Stimulated activated naive CD8-positive, alpha-beta T cell treated with anti-CD3 and anti-CD28 coated beads, Interleukin-15, amount 100 ng/mL, for 72 hours (primary cell): ENCODE measurements at regions not wholly inside any gene's neighbourhood (a gene's known extent, or its start where the extent isn't known, plus 50 kb on each side); places are given as distances from the start of the nearest gene placed in this dataset.
"Not testable (repeated sequence)": the region's sequence is repeated elsewhere in the genome, so short reads cannot be mapped to it uniquely, and the experiment has no call there.

Experiments
- ATAC-seq: fragments of 150-1000 bp; cut with Tn5 transposase; 2 replicates; pipeline ENCODE4 v1.10.0; 2021; ENCODE audit warnings: mild to moderate bottlenecking, moderate library complexity
- DNase-seq, 2 donors: peaks; one replicate each; pipeline ENCODE4 v3.0.0; 2021 to 2022
- H3K27ac Mint-ChIP-seq, 2 donors: one replicate each; pipeline ENCODE4 v1.8.0; 2022; ENCODE audit warnings: mild to moderate bottlenecking in 2 of 2, mixed read lengths in 2 of 2, moderate library complexity in 2 of 2
- H3K27me3 Mint-ChIP-seq: one replicate; pipeline ENCODE4 v1.8.0; 2022; ENCODE audit warnings: mixed read lengths
- H3K4me1 Mint-ChIP-seq: one replicate; pipeline ENCODE4 v1.8.0; 2022; ENCODE audit warnings: mild to moderate bottlenecking, mixed read lengths
- H3K4me3 Mint-ChIP-seq, 2 donors: one replicate each; pipeline ENCODE4 v1.8.0; 2022; ENCODE audit warnings: mild to moderate bottlenecking in 2 of 2, mixed read lengths in 2 of 2, moderate library complexity in 1 of 2
- H3K9me3 Mint-ChIP-seq, 2 donors: one replicate each; pipeline ENCODE4 v1.8.0; 2022; ENCODE audit warnings: mixed read lengths in 2 of 2

- Mint-ChIP-seq H3K9me3 (peaks cover 0 to under 1% of the 10 kb centered on the region in 2 donors), H3K4me1 (no peaks in the 10 kb centered on the region), H3K4me3 (no peak overlapping the region), H3K27me3 (no peaks in the 10 kb centered on the region), H3K27ac (no peak overlapping the region)
- DNase-seq (no peak), ATAC-seq (no peak)
Measured at GRCh38 chr6:82118150-82118562, 129.4 kb downstream of the IBTK start.

GRCh38 chr6:82114748-82115147 is 132.8 kb downstream of the IBTK start:
- H3K4me1 Mint-ChIP-seq, result no peaks in the 10 kb centered on the region
- H3K9me3 Mint-ChIP-seq, result peaks cover 0 to 6% of the 10 kb centered on the region in 2 donors
- ATAC-seq, result no peak
- no peak overlapping the region for H3K27ac Mint-ChIP-seq
- no peak overlapping the region for H3K4me3 Mint-ChIP-seq
- no peaks in the 10 kb centered on the region for H3K27me3 Mint-ChIP-seq
- DNase-seq, result no peak

DNA sequence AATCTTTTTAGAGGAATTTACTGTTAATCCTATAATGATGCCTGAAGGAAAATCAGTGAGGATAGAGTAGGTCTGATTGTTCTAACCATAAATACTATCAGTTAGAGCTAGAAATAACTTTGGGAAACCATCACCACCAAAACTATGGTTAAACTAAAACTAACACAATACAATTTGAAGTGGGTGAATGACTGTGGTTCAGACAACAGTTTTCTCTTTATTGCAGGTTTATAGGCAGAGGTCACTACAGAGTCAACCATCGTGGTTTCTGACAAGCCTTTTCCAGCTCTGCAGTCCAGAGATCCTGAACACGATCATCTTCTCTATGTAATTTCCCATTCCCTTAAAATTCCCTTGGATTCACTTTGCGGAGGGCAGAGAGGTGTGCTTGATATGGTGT is 134.3 kb downstream of the IBTK start:
- Mint-ChIP-seq H3K27ac (no peak overlapping the region), H3K27me3 (no peaks in the 10 kb centered on the region), H3K4me3 (no peak overlapping the region), H3K9me3 (peaks cover 8 to 15% of the 10 kb centered on the region in 2 donors), H3K4me1 (no peaks in the 10 kb centered on the region)
- ATAC-seq, result no peak
- no peak for DNase-seq

DNA sequence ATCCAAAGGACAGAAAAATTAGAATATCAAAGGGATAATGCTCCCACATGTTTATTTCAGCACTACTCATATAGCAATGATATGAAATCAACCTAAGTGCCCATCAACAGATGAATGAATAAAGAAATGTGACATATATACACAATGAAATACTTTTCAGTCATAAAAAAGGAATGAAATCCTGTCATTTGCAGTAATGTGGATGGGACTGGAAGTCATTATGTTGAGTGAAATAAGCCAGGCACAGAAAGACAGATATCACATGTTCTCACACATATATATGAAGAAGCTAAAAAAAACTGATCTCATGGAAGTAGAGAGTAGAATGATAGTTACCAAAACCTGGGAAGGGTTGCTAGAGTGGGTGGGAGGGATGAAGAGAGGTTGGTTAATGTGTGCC is 135.7 kb downstream of the IBTK start:
- H3K27me3 Mint-ChIP-seq, result no peaks in the 10 kb centered on the region
- H3K4me3 Mint-ChIP-seq, result no peak overlapping the region
- H3K4me1 Mint-ChIP-seq, result no peaks in the 10 kb centered on the region
- peaks cover 8 to 15% of the 10 kb centered on the region in 2 donors for H3K9me3 Mint-ChIP-seq
- no peak overlapping the region for H3K27ac Mint-ChIP-seq
- DNase-seq (no peak), ATAC-seq (no peak)

- no peak overlapping the region for H3K27ac Mint-ChIP-seq
- H3K27me3 Mint-ChIP-seq, result no peaks in the 10 kb centered on the region
- peaks cover 8 to 15% of the 10 kb centered on the region in 2 donors for H3K9me3 Mint-ChIP-seq
- no peak for DNase-seq
- ATAC-seq, result no peak
- no peaks in the 10 kb centered on the region for H3K4me1 Mint-ChIP-seq
- H3K4me3 Mint-ChIP-seq, result no peak overlapping the region
Measured at GRCh38 chr6:82111114-82111513, 136.4 kb downstream of the IBTK start.

DNA sequence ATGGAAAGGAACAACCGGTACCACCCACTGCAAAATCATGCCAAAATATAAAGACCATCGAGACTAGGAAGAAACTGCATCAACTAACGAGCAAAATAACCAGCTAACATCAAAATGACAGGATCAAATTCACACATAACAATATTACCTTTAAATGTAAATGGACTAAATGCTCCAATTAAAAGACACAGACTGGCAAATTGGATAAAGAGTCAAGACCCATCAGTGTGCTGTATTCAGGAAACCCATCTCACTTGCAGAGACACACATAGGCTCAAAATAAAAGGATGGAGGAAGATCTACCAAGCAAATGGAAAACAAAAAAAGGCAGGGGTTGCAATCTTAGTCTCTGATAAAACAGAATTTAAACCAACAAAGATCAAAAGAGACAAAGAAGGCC is 144.4 kb downstream of the IBTK start:
- DNase-seq, ATAC-seq, H3K9me3 Mint-ChIP-seq, H3K4me3 Mint-ChIP-seq, H3K27me3 Mint-ChIP-seq, H3K4me1 Mint-ChIP-seq, H3K27ac Mint-ChIP-seq: not testable (repeated sequence)

GRCh38 chr6:82101374-82102114 is 146.0 kb downstream of the IBTK start:
- H3K4me3 Mint-ChIP-seq, H3K27ac Mint-ChIP-seq, H3K4me1 Mint-ChIP-seq, ATAC-seq, DNase-seq, H3K9me3 Mint-ChIP-seq: not testable (repeated sequence)
- H3K27me3 Mint-ChIP-seq, result peaks cover 10% of the 10 kb centered on the region

- H3K27me3 Mint-ChIP-seq, result peaks cover 10% of the 10 kb centered on the region
- H3K9me3 Mint-ChIP-seq, H3K4me1 Mint-ChIP-seq, ATAC-seq, H3K4me3 Mint-ChIP-seq, DNase-seq, H3K27ac Mint-ChIP-seq: not testable (repeated sequence)
Measured at GRCh38 chr6:82100763-82101162, 146.8 kb downstream of the IBTK start.

DNA sequence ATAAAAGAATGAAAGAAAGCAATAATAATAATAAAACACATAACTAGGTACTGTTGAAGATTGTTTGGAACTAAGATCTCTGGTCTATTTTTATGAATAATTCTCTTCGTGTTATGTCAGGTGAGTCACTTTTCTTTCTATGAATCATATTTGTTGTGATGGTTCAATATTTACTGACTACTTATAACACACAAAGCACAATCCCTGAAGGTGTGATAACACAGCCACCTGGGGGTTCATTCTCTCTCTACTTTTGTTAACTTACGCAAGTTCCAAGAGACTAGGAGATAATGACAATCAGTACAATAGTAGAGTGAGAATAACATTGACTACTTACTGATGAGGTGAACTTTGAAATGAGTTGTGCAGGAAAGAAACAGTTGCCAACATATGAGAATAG is 149.9 kb downstream of the IBTK start:
- no peaks in the 10 kb centered on the region for H3K4me1 Mint-ChIP-seq
- no peak overlapping the region for H3K4me3 Mint-ChIP-seq
- H3K27me3 Mint-ChIP-seq, result peaks cover 10% of the 10 kb centered on the region
- ATAC-seq, result no peak
- H3K9me3 Mint-ChIP-seq, result peaks cover 0 to 9% of the 10 kb centered on the region in 2 donors
- DNase-seq, result no peak
- no peak overlapping the region for H3K27ac Mint-ChIP-seq

GRCh38 chr6:82095091-82095490 is 152.5 kb downstream of the IBTK start:
- DNase-seq (no peak), ATAC-seq (no peak)
- Mint-ChIP-seq H3K4me3 (no peak overlapping the region), H3K9me3 (no peaks in the 10 kb centered on the region), H3K27ac (no peak overlapping the region), H3K4me1 (no peaks in the 10 kb centered on the region), H3K27me3 (peaks cover 10% of the 10 kb centered on the region)

DNA sequence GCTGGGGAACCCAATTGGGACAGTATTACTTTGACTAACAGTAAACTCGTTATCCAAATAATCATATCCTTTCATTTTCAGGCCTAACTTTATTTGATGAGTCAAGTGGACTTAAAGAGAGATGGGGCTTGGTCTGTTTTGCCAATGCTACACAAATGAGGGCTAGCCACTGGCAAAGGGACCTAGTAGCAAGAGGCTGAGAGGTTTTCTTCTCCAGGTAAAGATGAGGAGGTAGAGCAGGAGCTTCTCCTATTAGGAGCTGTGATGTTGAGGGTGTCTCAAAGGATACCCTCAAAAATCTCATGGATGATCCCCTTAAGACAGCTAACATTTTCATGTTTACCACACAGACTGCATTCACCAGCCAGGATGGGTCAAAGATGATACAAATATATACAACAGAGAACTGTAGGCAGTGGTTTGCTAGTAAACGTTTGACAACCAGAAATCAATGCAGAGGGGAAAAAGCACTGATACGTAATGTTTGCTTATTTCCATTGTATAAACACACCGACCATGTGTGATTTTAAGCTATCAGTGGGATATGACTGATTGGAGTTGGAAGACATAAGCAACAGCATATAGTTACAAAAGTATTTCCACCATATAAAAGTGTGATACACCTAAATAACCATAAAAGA is 153.3 kb downstream of the IBTK start:
- Mint-ChIP-seq H3K9me3 (no peaks in the 10 kb centered on the region), H3K4me1 (no peaks in the 10 kb centered on the region), H3K27me3 (peaks cover 10% of the 10 kb centered on the region)

DNA sequence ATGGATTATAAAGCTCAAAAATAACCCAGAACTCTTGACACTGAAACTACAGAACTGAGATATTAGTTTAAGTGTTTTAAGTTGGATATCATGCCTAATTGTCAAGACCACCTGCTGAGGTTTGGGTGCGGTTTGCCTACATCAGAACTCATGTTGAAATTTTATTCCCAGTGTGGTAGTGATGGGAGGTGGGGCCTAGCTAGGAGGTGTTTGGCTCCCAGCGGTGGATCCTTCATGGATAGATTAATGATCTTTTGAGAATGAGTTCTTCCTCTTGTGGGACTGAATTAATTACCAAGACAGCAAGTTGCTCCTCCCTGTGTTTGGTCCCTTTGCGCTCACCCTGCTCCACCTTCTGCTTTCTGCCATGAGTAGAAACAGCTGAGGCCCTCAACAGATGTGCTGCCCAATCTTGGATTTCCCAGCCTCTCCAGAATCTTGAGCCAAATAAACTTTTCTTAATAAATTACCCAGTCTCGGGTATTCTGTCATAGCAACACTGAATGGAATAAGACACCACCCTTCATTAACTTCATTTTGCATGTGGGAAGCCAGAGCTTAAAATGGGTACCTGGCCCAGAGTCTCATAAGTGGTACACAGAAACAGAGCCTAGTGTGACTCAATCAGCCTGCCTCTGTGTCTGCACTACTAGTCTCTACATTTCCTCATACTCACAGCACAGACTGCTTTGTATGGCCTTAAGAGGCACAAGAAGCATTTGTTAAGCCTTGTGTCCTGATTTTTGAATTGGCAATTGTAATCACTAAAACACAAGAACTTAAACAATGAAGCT is 158.4 kb downstream of the IBTK start:
- Mint-ChIP-seq H3K27me3 (no peaks in the 10 kb centered on the region), H3K9me3 (no peaks in the 10 kb centered on the region), H3K4me1 (no peaks in the 10 kb centered on the region), H3K4me3 (no peak overlapping the region), H3K27ac (no peak overlapping the region)
- DNase-seq (no peak), ATAC-seq (no peak)

More for the DNA sequence above, 153.3 kb downstream of the IBTK start:
- DNase-seq (no peak), ATAC-seq (no peak)
- Mint-ChIP-seq H3K27ac (no peak overlapping the region), H3K4me3 (no peak overlapping the region)

DNA sequence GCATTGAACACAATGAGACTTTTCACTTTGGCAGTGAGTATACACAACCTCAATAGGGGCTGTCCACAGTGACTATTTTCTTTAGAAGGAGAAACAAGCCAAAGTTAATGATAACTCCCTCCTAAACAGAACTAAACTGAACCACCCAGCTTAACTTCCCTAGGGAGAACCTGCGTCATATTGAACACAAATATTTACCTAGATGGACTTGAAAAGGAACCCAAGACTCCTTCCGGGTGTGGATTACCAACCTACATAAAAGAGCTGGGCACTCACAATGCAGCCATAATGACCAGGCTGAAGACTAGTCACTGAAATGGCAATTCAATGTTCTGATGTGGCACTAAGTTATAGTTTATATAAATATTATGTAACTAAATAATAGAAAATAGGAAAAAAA is 160.6 kb downstream of the IBTK start:
- H3K4me3 Mint-ChIP-seq, result no peak overlapping the region
- no peak for ATAC-seq
- no peaks in the 10 kb centered on the region for H3K27me3 Mint-ChIP-seq
- no peaks in the 10 kb centered on the region for H3K9me3 Mint-ChIP-seq
- H3K27ac Mint-ChIP-seq, result no peak overlapping the region
- DNase-seq, result no peak
- no peaks in the 10 kb centered on the region for H3K4me1 Mint-ChIP-seq

GRCh38 chr6:82085701-82086100 is 161.8 kb downstream of the IBTK start:
- no peak overlapping the region for H3K4me3 Mint-ChIP-seq
- H3K9me3 Mint-ChIP-seq, result no peaks in the 10 kb centered on the region
- no peaks in the 10 kb centered on the region for H3K27me3 Mint-ChIP-seq
- no peaks in the 10 kb centered on the region for H3K4me1 Mint-ChIP-seq
- H3K27ac Mint-ChIP-seq, result no peak overlapping the region
- DNase-seq (no peak), ATAC-seq (no peak)

GRCh38 chr6:82084324-82084920 is 163.1 kb downstream of the IBTK start:
- Mint-ChIP-seq H3K27me3 (no peaks in the 10 kb centered on the region), H3K4me3 (no peak overlapping the region), H3K9me3 (no peaks in the 10 kb centered on the region), H3K4me1 (no peaks in the 10 kb centered on the region), H3K27ac (no peak overlapping the region)
- ATAC-seq (no peak), DNase-seq (no peak)

DNA sequence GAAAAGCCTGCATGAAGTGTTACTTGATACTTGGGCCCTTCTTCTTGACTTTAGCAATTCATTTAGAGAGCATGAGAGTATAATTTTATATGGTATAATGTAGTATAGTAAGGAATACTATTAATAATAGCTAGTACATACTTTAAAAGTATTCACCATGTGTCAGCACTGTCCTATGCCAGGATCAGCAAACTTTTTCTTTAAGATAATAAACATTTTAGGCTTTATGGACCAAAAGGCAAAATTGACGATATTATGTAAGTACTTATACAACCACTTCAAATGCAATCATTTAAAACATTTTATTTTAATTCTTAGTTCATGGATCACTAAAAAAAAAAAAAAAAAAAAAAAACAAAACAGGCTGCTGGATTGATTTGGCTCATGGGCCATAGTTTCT is 163.9 kb downstream of the IBTK start:
- Mint-ChIP-seq H3K27ac (no peak overlapping the region), H3K4me1 (no peaks in the 10 kb centered on the region), H3K27me3 (no peaks in the 10 kb centered on the region), H3K4me3 (no peak overlapping the region), H3K9me3 (no peaks in the 10 kb centered on the region)
- DNase-seq (no peak), ATAC-seq (no peak)
